GM21619 (cell line): ENCODE measurements at regions not wholly inside any gene's neighbourhood (a gene's known extent, or its start where the extent isn't known, plus 50 kb on each side); places are given as distances from the start of the nearest gene placed in this dataset.
"Not testable (repeated sequence)": the region's sequence is repeated elsewhere in the genome, so short reads cannot be mapped to it uniquely, and the experiment has no call there.

Source experiments
- ATAC-seq: cut with Tn5 transposase; IDR thresholded peaks from one replicate; pipeline ENCODE4 v1.9.1; 2021; ENCODE audit not compliant: unreplicated experiment

DNA sequence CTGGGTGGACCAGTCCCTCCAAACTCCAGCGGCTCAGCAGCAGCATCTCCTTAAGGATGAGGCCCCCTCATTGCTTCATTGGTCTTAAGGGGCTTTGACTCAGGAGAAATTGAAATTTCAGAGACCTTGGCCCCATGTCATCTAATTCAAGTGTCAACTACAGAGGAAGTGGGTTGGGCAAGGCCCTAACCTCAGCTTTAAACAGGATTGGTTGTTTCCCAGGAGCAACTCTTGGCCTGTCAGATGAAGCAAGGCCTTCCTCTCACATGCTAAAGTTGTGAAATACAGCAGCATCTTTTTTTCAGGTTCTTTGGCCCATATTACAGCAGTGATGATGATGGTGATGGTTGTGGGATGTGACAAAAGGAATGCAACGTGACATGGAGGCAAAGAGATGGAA is 348.3 kb downstream of the ICE1 start:
- no peak for ATAC-seq

DNA sequence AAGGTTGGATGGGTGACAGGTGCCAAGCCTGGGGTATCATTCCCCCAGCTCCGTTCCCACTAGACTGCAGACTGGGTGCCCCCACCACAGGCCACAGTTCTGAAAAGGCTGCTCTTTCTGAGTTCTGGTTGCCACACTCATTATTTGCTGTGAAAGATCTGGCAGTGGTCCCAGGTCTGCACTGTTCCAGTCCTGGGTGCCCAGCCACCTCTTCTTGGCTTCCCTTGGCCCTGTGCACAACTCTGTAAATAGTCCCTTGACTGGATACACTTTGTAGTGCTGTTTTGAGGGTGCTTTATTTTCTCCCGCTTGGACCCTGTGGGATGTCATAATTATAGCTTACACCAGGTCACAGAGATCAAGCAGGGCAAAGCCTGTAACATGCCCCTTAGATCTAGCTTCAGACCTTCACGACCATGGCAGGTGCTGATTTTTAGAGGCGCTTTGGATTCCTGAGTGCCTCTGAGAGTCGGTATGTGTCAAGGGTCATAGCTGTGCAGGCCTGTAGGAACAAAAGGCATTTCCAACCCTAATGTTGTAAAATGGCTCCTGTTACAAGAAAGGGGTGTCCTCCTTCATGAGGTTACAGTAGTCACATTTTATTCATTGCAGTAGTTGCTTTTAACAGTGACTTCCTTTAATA is 344.9 kb downstream of the ICE1 start:
- no peak for ATAC-seq

DNA sequence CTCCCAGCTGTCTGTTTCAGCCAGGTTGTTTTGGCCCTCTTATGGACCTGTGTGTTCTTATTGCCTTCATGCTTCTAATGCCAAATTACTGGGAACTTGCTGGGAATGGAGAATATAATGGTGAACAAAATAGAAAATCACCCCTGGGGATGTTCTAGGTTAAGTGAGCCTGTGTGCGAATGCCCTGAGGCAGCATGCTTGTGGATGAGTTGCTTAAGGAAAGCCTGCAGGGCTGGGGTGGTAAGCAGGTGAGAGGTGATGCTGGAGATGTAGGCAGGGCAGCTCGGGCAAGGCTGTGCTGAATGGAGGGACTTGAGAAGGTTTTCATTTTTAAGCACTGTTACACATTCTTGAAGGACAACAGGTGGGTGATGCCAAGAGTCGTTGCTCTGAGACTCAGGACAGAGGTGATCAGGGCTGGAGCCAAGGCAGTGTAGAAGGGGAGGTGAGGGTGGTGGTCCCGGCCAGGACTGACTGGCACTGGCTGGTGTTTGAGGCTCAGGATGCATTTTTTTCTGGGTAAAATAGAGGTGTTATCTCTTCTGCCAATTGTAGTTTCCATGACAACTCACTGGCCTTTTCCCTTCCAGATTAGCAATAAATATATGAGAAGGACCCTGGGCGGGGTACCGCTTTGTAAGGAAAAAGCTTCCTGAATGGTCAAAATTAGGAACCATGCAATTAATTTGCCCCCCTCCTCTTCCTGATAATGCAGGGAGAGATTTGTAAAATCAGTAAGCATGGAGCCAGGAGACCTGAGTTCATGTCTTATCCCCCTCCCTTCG is 342.8 kb downstream of the ICE1 start:
- ATAC-seq, result no peak

DNA sequence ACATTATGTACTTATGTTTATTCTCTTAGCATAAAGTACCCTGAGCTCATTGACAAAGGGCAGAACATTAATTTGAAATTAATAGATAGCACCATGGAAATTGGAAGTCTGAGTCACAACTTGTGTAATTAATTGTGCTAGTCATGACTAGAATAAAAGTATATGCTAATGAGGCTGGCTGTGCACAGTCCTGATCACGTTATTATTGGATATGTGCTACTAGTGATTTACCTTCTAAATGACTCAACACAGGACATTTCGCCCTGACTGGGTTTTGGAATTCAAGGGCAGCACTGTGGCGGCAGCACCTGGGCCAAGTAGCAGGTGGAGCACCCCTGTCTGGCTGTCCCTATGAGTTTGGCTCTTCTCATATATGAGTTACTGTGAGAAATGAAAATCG is 341.8 kb downstream of the ICE1 start:
- ATAC-seq, result no peak

DNA sequence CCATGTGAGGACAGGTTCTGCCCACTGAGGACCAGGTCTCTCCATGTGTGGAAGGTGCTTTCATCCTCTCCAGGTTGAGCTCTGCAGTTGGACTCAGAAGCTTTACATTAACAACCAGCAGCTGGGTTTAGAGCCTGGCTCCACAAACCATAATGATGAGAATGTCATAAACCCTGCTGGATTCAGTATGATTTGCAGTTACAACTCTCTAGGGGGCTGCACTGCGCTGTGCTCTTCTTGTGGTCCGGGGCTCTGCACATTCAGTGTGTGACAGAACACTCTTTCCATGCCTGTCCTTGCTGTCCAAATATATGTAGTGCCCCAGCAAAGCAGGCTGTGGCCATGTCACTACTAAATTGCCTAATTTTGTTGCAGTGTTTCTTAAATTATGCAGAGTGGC is 334.3 kb downstream of the ICE1 start:
- ATAC-seq, result no peak

DNA sequence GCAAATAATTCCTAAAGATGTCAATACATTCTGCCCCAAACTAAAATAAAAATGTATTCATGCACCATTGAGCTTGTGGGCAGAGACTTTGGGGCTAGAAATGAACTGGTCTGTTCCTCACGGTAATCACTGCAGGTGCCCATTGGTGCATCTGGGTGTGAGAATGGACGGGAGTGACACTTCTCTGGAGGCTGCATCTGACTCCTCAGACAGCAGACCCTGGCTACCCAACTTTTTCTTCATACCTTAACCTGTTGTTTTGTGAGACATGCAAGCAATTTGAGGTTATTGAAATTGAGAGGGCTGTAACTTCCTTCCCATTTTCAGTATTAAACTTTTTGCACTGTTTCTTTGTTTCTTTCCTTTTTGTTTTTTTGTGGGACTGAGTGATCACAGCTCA is 333.4 kb downstream of the ICE1 start:
- peak; percentile 32 for ATAC-seq

DNA sequence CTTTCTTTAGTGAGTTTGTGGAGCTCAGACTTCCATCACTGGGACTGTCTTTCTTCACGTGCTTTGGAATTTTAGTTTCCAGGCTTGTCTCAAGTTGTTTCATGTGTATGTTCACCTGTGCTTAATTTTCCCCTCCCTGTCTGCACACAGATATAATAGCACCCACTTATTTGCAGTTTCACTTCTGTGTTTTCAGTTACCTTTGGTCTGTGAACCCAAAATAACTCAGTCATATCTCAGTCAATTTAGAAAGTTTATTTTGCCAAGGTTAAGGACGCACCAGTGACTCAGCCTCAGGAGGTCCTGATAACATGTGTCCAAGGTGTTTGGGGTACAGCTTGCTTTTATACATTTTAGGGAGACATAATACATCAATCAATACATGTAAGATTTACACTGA is 330.4 kb downstream of the ICE1 start:
- peak; percentile 70 for ATAC-seq

DNA sequence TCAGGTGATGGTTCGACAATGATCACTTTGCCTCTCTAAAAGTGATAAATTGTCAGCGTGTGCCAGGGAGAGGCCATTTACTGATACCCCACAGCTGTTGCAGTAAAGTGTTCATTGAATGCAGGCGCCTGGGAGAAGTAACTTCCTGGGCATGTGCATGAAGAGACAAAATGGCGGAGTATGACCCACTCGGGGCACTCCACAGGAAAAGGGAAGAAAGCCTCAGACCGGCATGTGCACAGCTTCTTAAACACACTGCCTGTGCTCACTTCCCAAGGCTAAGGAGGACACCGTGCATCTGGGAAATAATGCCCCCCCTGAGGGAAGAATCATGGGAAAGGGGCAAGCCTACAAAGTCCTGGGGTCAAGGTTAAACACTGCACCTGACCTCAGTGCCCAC is 329.5 kb downstream of the ICE1 start:
- ATAC-seq, result no peak

DNA sequence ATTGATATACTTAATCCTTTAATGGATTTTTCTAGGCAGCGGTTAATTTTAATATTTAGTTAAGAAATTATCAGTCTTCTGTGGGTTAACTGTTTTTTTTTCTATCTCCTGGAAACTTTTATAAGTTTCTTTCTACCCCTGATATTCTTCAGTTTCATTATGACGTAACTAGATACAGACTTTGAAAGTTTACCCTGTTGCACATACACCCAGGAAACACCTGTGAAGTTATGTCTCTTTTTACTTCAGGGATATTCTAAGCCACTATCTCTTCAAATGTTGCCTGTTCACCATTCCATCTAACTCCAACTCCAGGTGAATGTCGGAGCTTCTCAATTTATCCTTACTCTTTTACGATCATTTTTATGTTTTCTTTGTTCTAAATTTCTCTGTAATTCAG is 329.0 kb downstream of the ICE1 start:
- ATAC-seq, result peak; percentile 44

DNA sequence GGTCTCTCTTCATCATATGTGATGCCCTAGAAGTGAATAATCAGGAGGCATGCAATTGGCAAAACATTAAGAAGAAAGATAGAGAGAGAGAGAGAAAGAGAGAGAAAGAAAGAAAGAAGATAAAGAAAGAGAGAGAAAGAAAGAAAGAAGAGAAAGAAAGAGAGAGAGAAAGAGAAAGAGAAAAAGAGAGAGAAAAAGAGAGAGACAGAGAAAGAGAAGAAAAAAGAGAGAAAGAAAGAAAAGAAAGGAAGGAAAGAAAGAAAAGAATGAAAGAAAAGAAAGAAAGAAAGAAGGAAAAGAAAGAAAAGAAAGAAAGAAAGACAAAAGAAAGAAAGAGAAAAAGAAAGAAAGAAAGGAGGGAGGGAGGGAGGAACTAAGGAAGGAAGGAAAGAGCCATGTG is 318.9 kb downstream of the ICE1 start:
- no peak for ATAC-seq

DNA sequence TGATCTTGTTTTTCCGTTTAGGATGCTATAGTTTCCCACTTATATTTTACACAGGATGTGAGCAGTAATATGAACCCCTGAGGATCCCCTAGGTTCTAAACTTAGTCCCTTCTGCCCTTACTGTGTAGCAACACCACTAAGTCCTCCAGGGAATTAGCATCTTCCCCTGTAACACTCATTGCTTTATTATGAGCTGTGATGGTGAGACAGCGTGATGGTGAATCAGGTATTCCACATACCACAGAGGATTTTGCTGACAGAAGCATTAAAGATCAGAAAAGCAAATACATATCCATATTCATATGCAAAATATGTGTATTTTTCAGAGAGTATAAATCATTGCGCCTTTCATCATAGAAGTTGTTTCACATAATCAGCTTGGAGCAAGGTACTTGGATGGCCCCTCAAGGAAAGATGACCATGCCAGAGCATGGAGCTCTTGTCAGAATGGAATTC is 317.0 kb downstream of the ICE1 start:
- ATAC-seq, result no peak

DNA sequence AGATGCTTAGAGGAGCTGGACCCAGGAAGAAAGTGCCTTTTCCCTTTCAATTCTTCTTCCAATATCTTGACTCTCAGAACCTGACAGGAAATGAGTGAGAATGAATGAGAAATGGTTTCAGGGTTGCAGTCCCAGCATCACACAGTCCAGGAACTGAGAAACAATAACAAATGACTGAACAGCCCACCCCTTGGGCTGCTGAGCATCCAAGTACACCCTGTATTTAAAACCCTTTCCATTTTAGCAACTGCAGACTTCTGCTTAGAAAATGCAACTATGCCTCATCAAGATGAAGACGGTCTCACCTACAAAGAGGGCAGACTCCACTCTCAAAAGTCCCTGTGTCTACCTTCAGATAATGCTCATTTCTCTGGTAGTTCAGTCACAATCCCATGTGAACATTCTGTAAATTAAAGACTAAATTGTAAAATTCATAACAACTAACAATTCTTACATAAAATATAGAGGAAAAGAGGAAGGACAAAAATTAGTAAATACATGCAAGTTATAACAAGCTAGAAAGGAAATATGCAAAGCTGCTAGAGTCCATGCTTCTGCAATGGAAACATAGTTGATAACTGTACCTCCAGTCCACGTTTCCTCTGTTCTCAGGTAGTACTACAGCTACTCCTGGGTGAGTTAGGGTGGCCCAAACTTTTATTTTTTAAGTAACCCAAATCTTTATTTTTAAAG is 316.5 kb downstream of the ICE1 start:
- ATAC-seq, result peak; percentile 79

DNA sequence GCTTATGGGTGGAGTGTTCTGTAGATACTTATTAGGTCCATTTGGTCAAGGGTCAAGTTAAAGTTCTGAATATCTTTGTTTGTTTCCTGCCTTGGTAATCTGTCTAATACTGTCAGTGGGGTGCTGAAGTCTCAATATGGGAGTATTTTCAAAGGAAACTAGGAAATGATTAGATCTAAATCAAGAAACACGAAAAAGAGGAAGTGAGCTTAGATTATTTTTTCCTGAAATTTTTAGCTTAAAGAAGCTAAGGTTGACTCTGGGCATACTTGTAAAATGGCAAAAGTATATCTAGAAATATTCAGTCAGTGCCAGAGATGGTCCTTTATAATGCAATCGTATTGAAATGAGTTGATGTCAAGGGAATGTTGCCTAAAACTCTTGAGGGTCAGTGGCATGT is 313.5 kb downstream of the ICE1 start:
- no peak for ATAC-seq

DNA sequence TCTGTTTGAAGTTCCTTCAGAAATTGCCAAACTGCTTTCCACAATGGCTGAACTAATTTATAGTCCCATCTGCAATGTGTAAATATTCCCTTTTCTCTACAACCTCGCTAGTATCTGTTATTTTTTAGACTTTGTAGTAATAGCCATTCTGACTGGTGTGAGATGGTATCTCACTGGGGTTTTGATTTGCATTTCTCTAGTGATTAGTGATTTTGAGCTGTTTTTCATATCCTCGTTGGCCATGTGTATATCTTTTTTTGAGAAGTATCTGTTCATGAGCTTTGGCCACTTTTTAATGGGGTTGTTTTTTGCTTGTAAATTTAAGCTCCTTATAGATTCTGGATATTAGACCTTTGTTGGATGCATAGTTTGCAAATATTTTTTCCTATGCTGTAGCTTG is 310.6 kb downstream of the ICE1 start:
- ATAC-seq, result not testable (repeated sequence)

DNA sequence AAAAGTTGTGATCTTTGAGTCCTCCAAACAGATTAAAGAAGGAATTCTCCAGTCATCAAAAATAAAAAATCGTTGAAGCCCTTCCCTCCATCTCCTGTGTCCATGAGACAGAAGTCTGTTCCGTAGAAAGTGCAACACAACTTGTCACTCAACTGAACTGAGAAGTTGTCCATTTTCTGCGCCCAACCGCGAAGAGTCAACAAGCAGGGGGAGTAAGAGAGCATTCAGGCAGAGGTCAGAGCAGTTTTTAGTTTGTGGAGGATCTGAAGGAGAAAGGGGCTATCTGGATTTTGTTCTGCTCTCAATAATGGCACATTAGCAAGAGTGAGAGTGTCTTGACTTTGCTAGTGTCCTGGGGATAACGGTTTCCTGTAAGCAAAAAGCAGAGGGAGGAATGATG is 303.9 kb downstream of the ICE1 start:
- ATAC-seq, result no peak

DNA sequence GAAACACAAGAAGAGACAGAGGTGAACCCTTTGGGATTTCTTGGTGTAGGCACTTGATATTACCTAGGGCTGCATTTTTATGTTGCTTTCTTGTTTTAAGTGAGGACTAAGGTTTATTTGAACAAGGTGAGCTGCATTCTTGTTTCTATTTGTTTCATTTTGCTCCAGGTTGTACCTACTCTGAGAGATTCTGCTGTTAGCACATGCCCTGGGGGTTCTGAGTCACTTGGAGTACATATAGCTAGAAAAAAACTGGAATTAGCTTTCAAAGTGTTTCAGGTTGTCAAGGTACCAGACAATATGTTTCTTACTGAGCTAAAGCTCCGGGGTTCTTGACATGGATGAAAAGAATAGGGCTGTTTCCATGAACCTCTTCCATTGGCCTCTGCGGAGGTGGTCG is 299.4 kb downstream of the ICE1 start:
- no peak for ATAC-seq

DNA sequence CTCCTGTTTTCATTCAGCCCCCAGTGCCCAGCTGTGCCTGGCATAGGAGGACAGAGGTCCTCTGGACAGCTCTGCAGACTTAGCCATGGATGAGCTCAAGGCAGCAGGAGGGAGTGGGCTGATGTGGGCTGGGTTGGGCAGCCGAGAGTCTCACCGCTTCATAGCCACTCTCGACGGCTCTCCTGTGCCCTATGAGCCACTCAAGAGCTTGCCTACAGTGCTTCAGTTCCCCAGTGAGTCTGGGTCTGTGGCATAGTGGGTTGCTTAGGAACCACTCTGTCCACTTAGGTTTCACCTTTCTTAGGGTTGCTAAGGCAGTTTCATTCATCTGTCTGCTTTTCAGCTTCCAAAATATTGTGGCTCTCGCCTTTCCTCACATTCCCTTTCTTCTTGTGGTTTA is 296.8 kb downstream of the ICE1 start:
- ATAC-seq, result no peak

DNA sequence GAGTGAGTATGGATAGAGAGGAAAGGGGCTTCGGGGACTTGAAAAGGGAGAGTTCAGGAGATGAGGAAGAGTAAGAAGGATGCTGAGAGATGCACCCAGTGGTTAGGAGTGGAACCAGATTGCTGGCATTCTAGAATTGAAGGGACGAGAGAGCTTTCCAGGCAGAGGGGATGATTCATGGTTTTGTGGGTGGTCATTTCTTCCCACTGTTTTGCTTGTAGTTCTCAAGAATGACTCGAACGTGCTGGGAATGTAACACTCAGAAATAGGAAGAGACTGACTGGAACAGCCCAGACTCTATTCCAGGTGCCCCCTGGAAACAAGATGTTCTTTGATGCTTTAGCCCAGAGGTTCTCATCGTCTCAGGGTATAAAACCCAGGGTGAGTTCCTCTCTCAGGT is 294.2 kb downstream of the ICE1 start:
- no peak for ATAC-seq

DNA sequence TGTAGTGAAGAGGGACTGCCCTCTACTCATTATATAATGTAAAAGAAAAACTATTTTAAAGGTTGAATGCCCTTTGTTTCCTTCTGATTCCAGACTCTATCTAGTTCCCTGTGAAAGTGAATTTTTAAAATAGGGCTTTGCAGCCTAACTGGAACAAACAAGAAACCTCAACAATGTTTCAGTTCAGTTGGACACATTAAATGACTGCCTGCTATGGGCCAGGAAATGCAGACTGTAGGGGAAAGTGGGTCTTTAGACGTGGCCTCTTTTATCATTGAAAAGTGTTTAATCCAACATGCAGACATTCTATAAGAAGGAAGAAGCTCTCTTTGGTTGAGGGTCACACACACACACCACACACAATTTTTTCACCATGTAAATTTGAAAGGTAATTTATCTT is 289.1 kb downstream of the ICE1 start:
- no peak for ATAC-seq

DNA sequence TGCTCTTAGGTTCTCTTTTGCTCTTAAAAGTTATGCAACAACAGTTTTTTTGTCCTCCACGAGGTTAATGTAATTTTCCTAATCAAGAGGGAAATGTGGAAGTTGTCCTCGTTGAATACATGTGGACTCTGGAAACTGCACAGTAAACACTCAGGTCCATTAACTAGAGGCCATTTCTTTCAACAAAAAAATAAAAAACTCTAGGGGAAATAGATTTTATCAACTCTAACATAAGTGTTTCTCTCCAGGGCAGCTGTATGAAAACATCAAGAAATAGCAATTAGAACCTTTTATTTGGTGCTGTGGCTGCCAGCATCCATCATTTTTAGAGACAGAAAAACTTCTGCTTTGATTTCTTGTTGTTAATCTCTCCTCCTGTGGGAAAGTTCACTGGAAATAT is 288.6 kb downstream of the ICE1 start:
- no peak for ATAC-seq

DNA sequence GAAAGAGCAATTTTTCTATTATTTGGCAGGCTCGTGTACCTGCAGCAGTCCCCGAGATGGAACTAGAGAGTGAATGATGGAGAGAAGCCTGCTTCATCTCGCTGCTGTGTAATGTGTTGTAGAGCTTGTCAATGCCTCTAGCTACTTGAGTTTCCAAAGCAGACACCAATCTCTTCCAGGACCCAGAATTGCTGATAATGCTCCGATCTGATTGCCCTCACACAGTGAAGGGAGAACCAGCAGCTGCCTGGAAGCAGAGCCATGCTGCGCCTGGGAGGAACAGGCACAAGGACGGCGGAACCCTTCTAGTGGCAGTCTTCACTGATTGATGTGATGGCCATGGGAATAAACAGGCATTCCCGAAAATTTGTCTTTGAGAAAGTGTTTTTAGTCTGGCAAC is 288.0 kb downstream of the ICE1 start:
- ATAC-seq, result no peak

DNA sequence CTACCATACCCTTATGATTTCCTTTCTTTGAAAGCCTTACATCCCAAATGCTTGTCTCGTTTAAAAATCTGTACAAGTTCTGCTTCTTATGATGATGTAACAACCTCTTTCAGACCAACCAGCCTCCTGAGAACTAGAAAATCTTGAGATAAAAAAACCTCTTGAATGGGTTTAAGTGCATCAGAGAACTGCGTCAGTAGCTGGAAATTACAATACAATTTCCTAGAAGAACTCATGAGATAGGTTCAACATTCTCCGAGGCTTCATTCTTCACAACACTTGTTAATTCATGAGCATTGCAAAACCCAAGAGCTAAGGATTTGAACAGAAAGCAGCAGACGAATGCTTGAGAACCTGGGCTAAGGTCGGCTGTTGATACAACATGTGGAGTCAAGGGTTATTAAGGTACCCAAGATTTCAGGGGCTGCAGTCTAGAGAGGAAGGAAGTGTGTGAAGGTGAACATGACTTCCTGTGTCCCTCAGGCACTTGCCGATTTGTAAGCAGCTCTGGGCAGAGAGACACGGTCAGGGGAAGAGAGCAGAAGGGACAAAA is 286.0 kb downstream of the ICE1 start:
- ATAC-seq, result no peak
